PC-3 (cell line): ENCODE measurements at regions not wholly inside any gene's neighbourhood (a gene's known extent, or its start where the extent isn't known, plus 50 kb on each side); places are given as distances from the start of the nearest gene placed in this dataset.

ENCODE experiments used
- CTCF ChIP-seq: fragments of 300-600 bp; sonication (generic); conservative IDR thresholded peaks from 2 replicates; pipeline ENCODE4 v1.5.1; 2017; ENCODE audit warnings: antibody characterized with exemption, low read depth, mild to moderate bottlenecking, low read length
- EZH2phosphoT487 ChIP-seq: fragments of 300-600 bp; sonication (generic); IDR thresholded peaks from 2 replicates; pipeline ENCODE4 v1.6.1; 2018; ENCODE audit warnings: mild to moderate bottlenecking, antibody characterized with exemption, low read length, borderline replicate concordance

- TF ChIP-seq CTCF = no peak
- TF ChIP-seq EZH2phosphoT487 = no peak
Observed at GRCh38 chr1:190599670-190600069, 122.0 kb upstream of the BRINP3 start.
